Endothelial cell (in vitro differentiated cells): ENCODE measurements at regions not wholly inside any gene's neighbourhood (a gene's known extent, or its start where the extent isn't known, plus 50 kb on each side); places are given as distances from the start of the nearest gene placed in this dataset.

Experiments used
- DNase-seq: peaks from one replicate; pipeline ENCODE4 v3.0.0; 2021; ENCODE audit warnings: low spot score
- H3K27ac Mint-ChIP-seq: one replicate; pipeline ENCODE4 v1.8.0; 2021; ENCODE audit warnings: mixed read lengths, inconsistent platforms; ENCODE audit not compliant: unreplicated experiment
- H3K27me3 Mint-ChIP-seq: one replicate; pipeline ENCODE4 v1.8.0; 2021; ENCODE audit warnings: mild to moderate bottlenecking, moderate library complexity, mixed read lengths, inconsistent platforms; ENCODE audit not compliant: unreplicated experiment
- H3K36me3 Mint-ChIP-seq: one replicate; pipeline ENCODE4 v1.8.0; 2021; ENCODE audit warnings: mild to moderate bottlenecking, low read depth, mixed read lengths, inconsistent platforms; ENCODE audit not compliant: unreplicated experiment
- H3K4me1 Mint-ChIP-seq: one replicate; pipeline ENCODE4 v1.8.0; 2021; ENCODE audit warnings: mild to moderate bottlenecking, mixed read lengths, inconsistent platforms; ENCODE audit not compliant: unreplicated experiment
- H3K4me3 Mint-ChIP-seq: one replicate; pipeline ENCODE4 v1.8.0; 2021; ENCODE audit warnings: mild to moderate bottlenecking, mixed read lengths, inconsistent platforms; ENCODE audit not compliant: unreplicated experiment
- H3K9me3 Mint-ChIP-seq: one replicate; pipeline ENCODE4 v1.8.0; 2021; ENCODE audit warnings: mixed read lengths, inconsistent platforms; ENCODE audit not compliant: unreplicated experiment
- TF ChIP-seq, protein P1 (sequence below): fragments of 200-600 bp; sonication (generic); IDR thresholded peaks from one replicate; pipeline ENCODE4 v1.5.0; 2021; ENCODE audit warnings: antibody characterized with exemption; ENCODE audit not compliant: unreplicated experiment

DNA sequence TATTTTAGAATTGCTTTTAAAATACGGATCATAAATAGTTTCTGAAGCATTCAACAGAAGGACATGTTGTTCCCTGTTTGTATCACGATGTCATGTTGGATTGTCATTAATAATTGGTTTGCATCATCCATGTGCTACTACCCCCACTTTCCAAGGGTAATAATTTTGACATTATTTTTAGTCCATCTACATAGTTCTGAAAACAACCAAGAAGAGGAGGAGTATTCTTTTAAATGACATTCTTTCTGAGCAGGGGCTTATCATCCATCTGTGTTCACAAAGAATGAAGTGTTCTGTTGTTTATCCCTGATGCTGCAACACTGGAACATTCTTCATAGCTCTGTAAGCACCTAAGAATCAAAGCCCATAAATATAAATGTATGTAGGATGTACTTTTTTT is 151.0 kb upstream of the CITED2 start:
- Mint-ChIP-seq H3K4me3 (no peak overlapping the region), H3K27ac (no peak overlapping the region)

DNA sequence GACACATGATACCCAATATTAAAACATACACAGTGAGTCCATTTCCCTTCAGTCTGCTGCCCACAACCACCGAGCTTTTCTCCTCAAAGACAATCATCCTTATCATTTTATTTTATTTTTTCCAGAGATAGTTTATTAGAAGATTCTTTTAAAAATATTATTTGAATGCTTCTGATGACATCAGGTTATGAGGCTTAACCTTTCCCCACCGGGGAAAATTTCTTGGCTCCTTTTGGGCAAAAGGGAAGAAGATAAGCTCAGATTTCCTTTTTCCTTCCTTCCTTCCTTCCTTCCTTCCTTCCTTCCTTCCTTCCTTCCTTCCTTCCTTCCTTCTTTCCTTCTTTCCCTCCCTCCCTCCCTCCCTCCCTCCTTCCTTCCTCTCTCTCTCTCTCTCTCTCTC is 149.5 kb upstream of the CITED2 start:
- H3K4me3 Mint-ChIP-seq: no peak overlapping the region
- H3K36me3 Mint-ChIP-seq: no peaks in the 10 kb centered on the region
- peaks cover 14% of the 10 kb centered on the region for H3K4me1 Mint-ChIP-seq
- TF ChIP-seq, protein P1, sequence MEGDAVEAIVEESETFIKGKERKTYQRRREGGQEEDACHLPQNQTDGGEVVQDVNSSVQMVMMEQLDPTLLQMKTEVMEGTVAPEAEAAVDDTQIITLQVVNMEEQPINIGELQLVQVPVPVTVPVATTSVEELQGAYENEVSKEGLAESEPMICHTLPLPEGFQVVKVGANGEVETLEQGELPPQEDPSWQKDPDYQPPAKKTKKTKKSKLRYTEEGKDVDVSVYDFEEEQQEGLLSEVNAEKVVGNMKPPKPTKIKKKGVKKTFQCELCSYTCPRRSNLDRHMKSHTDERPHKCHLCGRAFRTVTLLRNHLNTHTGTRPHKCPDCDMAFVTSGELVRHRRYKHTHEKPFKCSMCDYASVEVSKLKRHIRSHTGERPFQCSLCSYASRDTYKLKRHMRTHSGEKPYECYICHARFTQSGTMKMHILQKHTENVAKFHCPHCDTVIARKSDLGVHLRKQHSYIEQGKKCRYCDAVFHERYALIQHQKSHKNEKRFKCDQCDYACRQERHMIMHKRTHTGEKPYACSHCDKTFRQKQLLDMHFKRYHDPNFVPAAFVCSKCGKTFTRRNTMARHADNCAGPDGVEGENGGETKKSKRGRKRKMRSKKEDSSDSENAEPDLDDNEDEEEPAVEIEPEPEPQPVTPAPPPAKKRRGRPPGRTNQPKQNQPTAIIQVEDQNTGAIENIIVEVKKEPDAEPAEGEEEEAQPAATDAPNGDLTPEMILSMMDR: no peak
- H3K27ac Mint-ChIP-seq: no peak overlapping the region
- H3K27me3 Mint-ChIP-seq: no peaks in the 10 kb centered on the region
- no peaks in the 10 kb centered on the region for H3K9me3 Mint-ChIP-seq
- no peak for DNase-seq

More for the DNA sequence above, 151.0 kb upstream of the CITED2 start:
- Mint-ChIP-seq H3K4me1 (peaks cover 13% of the 10 kb centered on the region), H3K9me3 (no peaks in the 10 kb centered on the region), H3K36me3 (no peaks in the 10 kb centered on the region), H3K27me3 (no peaks in the 10 kb centered on the region)
- TF ChIP-seq, protein P1: no peak
- DNase-seq: no peak

DNA sequence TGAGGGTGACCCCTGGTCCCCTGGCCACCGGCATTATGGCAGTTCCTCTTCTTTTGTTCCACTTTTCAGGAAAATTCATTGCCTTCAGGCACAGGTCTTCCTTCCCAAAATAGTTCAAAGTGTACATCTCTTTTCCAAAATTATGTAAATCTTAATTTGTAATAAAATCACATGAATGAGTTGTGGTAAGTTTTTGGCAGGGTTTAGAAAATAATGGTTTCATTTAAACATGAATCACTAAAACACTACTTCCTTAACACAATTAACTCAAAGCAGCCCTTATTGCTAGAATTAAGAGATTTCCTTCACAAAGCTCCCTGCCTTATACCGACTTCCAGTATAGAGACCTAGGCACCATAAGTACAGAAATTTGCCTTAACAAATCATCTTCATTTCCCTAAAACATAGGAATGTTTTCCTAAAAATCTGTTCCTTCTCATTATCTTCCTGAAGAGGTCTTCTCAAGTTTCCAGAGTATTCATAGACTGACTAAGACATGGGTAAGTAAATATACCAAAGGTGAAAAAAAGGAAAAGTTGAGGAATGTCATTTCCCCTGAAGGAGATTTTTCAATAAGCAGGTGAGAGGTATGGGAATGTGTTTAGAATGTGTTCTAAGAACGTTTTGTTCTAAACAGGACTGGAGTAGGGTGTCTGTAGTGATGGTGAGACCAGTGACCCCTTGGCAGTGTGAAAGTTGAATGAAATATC is 148.2 kb upstream of the CITED2 start:
- no peaks in the 10 kb centered on the region for H3K27me3 Mint-ChIP-seq
- H3K27ac Mint-ChIP-seq: no peak overlapping the region
- TF ChIP-seq, protein P1: no peak
- DNase-seq: no peak
- H3K9me3 Mint-ChIP-seq: no peaks in the 10 kb centered on the region
- H3K4me3 Mint-ChIP-seq: no peak overlapping the region
- H3K4me1 Mint-ChIP-seq: peaks cover 6% of the 10 kb centered on the region
- H3K36me3 Mint-ChIP-seq: no peaks in the 10 kb centered on the region

DNA sequence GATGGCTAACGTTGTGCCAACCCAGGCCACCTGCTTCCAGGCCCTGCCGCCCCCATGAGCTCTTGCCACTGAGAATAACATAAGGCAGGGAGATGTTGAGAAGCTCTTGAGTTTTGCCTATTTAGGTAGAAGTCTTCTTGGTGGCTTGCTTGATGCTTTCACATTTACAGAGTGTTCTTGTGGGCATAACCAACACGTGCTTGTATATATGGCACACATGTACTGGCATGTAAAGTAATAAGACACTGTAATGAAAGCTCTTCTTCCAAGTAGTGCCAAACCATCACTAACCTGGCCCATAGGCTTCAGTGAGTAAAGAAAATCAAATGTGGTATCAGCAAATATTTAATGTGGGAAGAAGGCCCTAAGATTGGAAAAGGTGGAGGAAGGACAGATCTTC is 146.9 kb upstream of the CITED2 start:
- no peaks in the 10 kb centered on the region for H3K27me3 Mint-ChIP-seq
- peaks cover 4% of the 10 kb centered on the region for H3K4me1 Mint-ChIP-seq
- H3K36me3 Mint-ChIP-seq: no peaks in the 10 kb centered on the region
- TF ChIP-seq, protein P1: no peak
- H3K27ac Mint-ChIP-seq: no peak overlapping the region
- H3K4me3 Mint-ChIP-seq: no peak overlapping the region
- H3K9me3 Mint-ChIP-seq: no peaks in the 10 kb centered on the region
- DNase-seq: no peak

DNA sequence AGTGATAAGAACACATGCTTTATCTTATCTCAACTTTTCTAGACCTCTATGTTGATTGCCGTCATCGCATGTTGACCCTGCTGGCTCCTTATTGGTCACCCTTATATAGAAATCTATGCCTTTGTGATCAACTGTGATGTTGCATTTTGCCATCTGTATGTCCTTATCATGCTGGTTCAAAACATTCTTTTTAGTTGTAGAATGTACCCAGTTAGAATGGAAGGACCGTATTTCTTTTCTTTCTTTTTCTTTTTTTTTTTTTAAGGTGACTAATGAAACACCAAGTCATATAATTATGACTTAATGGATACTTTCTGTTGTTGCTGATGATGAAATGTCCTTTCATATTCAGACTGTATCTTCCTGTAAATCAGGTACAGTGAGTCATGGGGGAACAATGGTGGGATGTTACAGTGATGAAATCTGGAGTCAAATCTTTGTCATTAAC is 145.9 kb upstream of the CITED2 start:
- no peaks in the 10 kb centered on the region for H3K9me3 Mint-ChIP-seq
- H3K27me3 Mint-ChIP-seq: no peaks in the 10 kb centered on the region
- H3K27ac Mint-ChIP-seq: no peak overlapping the region
- H3K36me3 Mint-ChIP-seq: no peaks in the 10 kb centered on the region
- H3K4me3 Mint-ChIP-seq: no peak overlapping the region
- TF ChIP-seq, protein P1: no peak
- H3K4me1 Mint-ChIP-seq: peaks cover 4% of the 10 kb centered on the region
- DNase-seq: no peak
